ENCODE measurements at regions not wholly inside any gene's neighbourhood (a gene's known extent, or its start where the extent isn't known, plus 50 kb on each side); places are given as distances from the start of the nearest gene placed in this dataset.

GRCh38 chr12:78674311-78675090, 190.1 kb upstream of the SYT1 start:
- TF ChIP-seq CTCF (IDR thresholded peaks at IDR 0.05) (no peak), POLR2A (IDR thresholded peaks at IDR 0.05) (no peak), EP300 (IDR thresholded peaks at IDR 0.05) (no peak)
